ENCODE measurements at regions not wholly inside any gene's neighbourhood (a gene's known extent, or its start where the extent isn't known, plus 50 kb on each side); places are given as distances from the start of the nearest gene placed in this dataset.

GRCh38 chr4:23733476-23733875, 156.4 kb downstream of the PPARGC1A start:
- no peaks in the 10 kb centered on the region for H3K4me1 ChIP-seq (ENCODE audit: insufficient read depth, low read length)
- DNase-seq (no peak), ATAC-seq (ENCODE audit: insufficient read depth, low read depth) (no peak)
- H3K9me3 ChIP-seq (ENCODE audit: insufficient read depth, low read length, severe bottlenecking), result no peaks in the 10 kb centered on the region
- H3K27ac ChIP-seq (ENCODE audit: low read length), result no peak overlapping the region
- no peak overlapping the region for H3K9ac ChIP-seq (ENCODE audit: low read depth, low read length)
- no peak overlapping the region for H2AFZ ChIP-seq (ENCODE audit: low read depth, low read length)
- no peak overlapping the region for H3K4me3 ChIP-seq (ENCODE audit: low read depth in 1 of 2, low read length in 2 of 2)
- no peaks in the 10 kb centered on the region for H4K20me1 ChIP-seq (ENCODE audit: insufficient read depth, low read length)
- no peaks in the 10 kb centered on the region for H3K79me2 ChIP-seq (ENCODE audit: insufficient read depth, low read length)
- TF ChIP-seq EZH2 (IDR thresholded peaks at IDR 0.05; ENCODE audit: borderline replicate concordance, low read depth, low read length, severe bottlenecking), result no peak
- TF ChIP-seq CTCF (IDR thresholded peaks at IDR 0.05; ENCODE audit: borderline replicate concordance, extremely low read depth, low read length, poor library complexity, severe bottlenecking), result no peak
- no peaks in the 10 kb centered on the region for H3K27me3 ChIP-seq (ENCODE audit: insufficient read depth, low read length, poor library complexity)
- H3K36me3 ChIP-seq (ENCODE audit: insufficient read depth, low read length), result no peaks in the 10 kb centered on the region
- no peak overlapping the region for H3K4me2 ChIP-seq (ENCODE audit: insufficient read depth, low read length)

GRCh38 chr4:23730998-23731397, 158.8 kb downstream of the PPARGC1A start:
- H3K9ac ChIP-seq (ENCODE audit: low read depth, low read length), result no peak overlapping the region
- H3K27ac ChIP-seq (ENCODE audit: low read length), result no peak overlapping the region
- H3K79me2 ChIP-seq (ENCODE audit: insufficient read depth, low read length), result no peaks in the 10 kb centered on the region
- no peak overlapping the region for H3K4me2 ChIP-seq (ENCODE audit: insufficient read depth, low read length)
- no peaks in the 10 kb centered on the region for H3K36me3 ChIP-seq (ENCODE audit: insufficient read depth, low read length)
- no peaks in the 10 kb centered on the region for H3K27me3 ChIP-seq (ENCODE audit: insufficient read depth, low read length, poor library complexity)
- no peak overlapping the region for H2AFZ ChIP-seq (ENCODE audit: low read depth, low read length)
- no peaks in the 10 kb centered on the region for H3K9me3 ChIP-seq (ENCODE audit: insufficient read depth, low read length, severe bottlenecking)
- TF ChIP-seq EZH2 (IDR thresholded peaks at IDR 0.05; ENCODE audit: borderline replicate concordance, low read depth, low read length, severe bottlenecking) (no peak), CTCF (IDR thresholded peaks at IDR 0.05; ENCODE audit: borderline replicate concordance, extremely low read depth, low read length, poor library complexity, severe bottlenecking) (no peak)
- no peak for DNase-seq
- no peak overlapping the region for H3K4me3 ChIP-seq (ENCODE audit: low read depth in 1 of 2, low read length in 2 of 2)
- H3K4me1 ChIP-seq (ENCODE audit: insufficient read depth, low read length), result no peaks in the 10 kb centered on the region
- no peaks in the 10 kb centered on the region for H4K20me1 ChIP-seq (ENCODE audit: insufficient read depth, low read length)
- ATAC-seq (ENCODE audit: insufficient read depth, low read depth), result no peak

GRCh38 chr4:23728971-23729370, 160.9 kb downstream of the PPARGC1A start:
- no peak for TF ChIP-seq EZH2 (IDR thresholded peaks at IDR 0.05; ENCODE audit: borderline replicate concordance, low read depth, low read length, severe bottlenecking)
- TF ChIP-seq CTCF (IDR thresholded peaks at IDR 0.05; ENCODE audit: borderline replicate concordance, extremely low read depth, low read length, poor library complexity, severe bottlenecking), result no peak
- no peak for DNase-seq
- Histone ChIP-seq H3K4me3 (ENCODE audit: low read depth in 1 of 2, low read length in 2 of 2) (no peak overlapping the region), H3K36me3 (ENCODE audit: insufficient read depth, low read length) (no peaks in the 10 kb centered on the region), H4K20me1 (ENCODE audit: insufficient read depth, low read length) (no peaks in the 10 kb centered on the region), H3K4me1 (ENCODE audit: insufficient read depth, low read length) (no peaks in the 10 kb centered on the region), H3K9me3 (ENCODE audit: insufficient read depth, low read length, severe bottlenecking) (no peaks in the 10 kb centered on the region), H3K79me2 (ENCODE audit: insufficient read depth, low read length) (no peaks in the 10 kb centered on the region), H2AFZ (ENCODE audit: low read depth, low read length) (no peak overlapping the region), H3K4me2 (ENCODE audit: insufficient read depth, low read length) (no peak overlapping the region), H3K9ac (ENCODE audit: low read depth, low read length) (no peak overlapping the region), H3K27ac (ENCODE audit: low read length) (no peak overlapping the region), H3K27me3 (ENCODE audit: insufficient read depth, low read length, poor library complexity) (no peaks in the 10 kb centered on the region)
- ATAC-seq (ENCODE audit: insufficient read depth, low read depth), result no peak

GRCh38 chr4:23728393-23728792, 161.5 kb downstream of the PPARGC1A start:
- Histone ChIP-seq H4K20me1 (ENCODE audit: insufficient read depth, low read length) (no peaks in the 10 kb centered on the region), H2AFZ (ENCODE audit: low read depth, low read length) (no peak overlapping the region), H3K4me3 (ENCODE audit: low read depth in 1 of 2, low read length in 2 of 2) (no peak overlapping the region), H3K27me3 (ENCODE audit: insufficient read depth, low read length, poor library complexity) (no peaks in the 10 kb centered on the region), H3K9ac (ENCODE audit: low read depth, low read length) (no peak overlapping the region), H3K79me2 (ENCODE audit: insufficient read depth, low read length) (no peaks in the 10 kb centered on the region), H3K4me2 (ENCODE audit: insufficient read depth, low read length) (no peak overlapping the region), H3K4me1 (ENCODE audit: insufficient read depth, low read length) (no peaks in the 10 kb centered on the region), H3K27ac (ENCODE audit: low read length) (no peak overlapping the region), H3K36me3 (ENCODE audit: insufficient read depth, low read length) (no peaks in the 10 kb centered on the region), H3K9me3 (ENCODE audit: insufficient read depth, low read length, severe bottlenecking) (no peaks in the 10 kb centered on the region)
- no peak for TF ChIP-seq CTCF (IDR thresholded peaks at IDR 0.05; ENCODE audit: borderline replicate concordance, extremely low read depth, low read length, poor library complexity, severe bottlenecking)
- TF ChIP-seq EZH2 (IDR thresholded peaks at IDR 0.05; ENCODE audit: borderline replicate concordance, low read depth, low read length, severe bottlenecking), result no peak
- no peak for DNase-seq
- no peak for ATAC-seq (ENCODE audit: insufficient read depth, low read depth)

Measured in DND-41 (cell line).